Skin epidermis (tissue), 12 donors: ENCODE measurements at regions not wholly inside any gene's neighbourhood (a gene's known extent, or its start where the extent isn't known, plus 50 kb on each side); places are given as distances from the start of the nearest gene placed in this dataset.

Source experiments
- H3K27ac ChIP-seq, 21 experiments: fragments of 200-600 bp; sonication (generic) in 11 of 21; one replicate each; pipeline ENCODE4 v1.5.0; 2020; ENCODE audit warnings: mild to moderate bottlenecking in 3 of 21, inconsistent platforms in 2 of 21, moderate library complexity in 2 of 21
- H3K4me3 ChIP-seq, 7 experiments: fragments of 200-600 bp; sonication (generic) in 2 of 7; one replicate each; pipeline ENCODE4 v1.5.0; 2020; ENCODE audit warnings: inconsistent platforms in 2 of 7, mild to moderate bottlenecking in 2 of 7, moderate library complexity in 1 of 7

- H3K27ac ChIP-seq, result no peak overlapping the region
Measured at GRCh38 chr16:86816930-86817625, 238.7 kb downstream of the FOXL1 start.

GRCh38 chr16:86818671-86819532, 240.6 kb downstream of the FOXL1 start:
- Histone ChIP-seq H3K27ac (no peak overlapping the region), H3K4me3 (no peak overlapping the region)

More at GRCh38 chr16:86816930-86817625, 238.7 kb downstream of the FOXL1 start:
- H3K4me3 ChIP-seq, result no peak overlapping the region

GRCh38 chr16:86819533-86819892, 241.2 kb downstream of the FOXL1 start:
- H3K27ac ChIP-seq, result no peak overlapping the region
- no peak overlapping the region for H3K4me3 ChIP-seq

- Histone ChIP-seq H3K27ac (no peak overlapping the region), H3K4me3 (no peak overlapping the region)
Measured at GRCh38 chr16:86821895-86822294, 243.5 kb downstream of the FOXL1 start.

GRCh38 chr16:86823125-86823524, 244.8 kb downstream of the FOXL1 start:
- Histone ChIP-seq H3K4me3 (no peak overlapping the region), H3K27ac (no peak overlapping the region)

- Histone ChIP-seq H3K27ac (peak overlapping the region in 8 of 21 experiments; percentile 6 to 67 (median 30)), H3K4me3 (no peak overlapping the region)
Measured at GRCh38 chr16:86823888-86824671, 245.7 kb downstream of the FOXL1 start.

- Histone ChIP-seq H3K27ac (peak overlapping the region in 12 of 21 experiments; percentile 6 to 67 (median 30)), H3K4me3 (no peak overlapping the region)
Measured at GRCh38 chr16:86824751-86825296, 246.5 kb downstream of the FOXL1 start.

- Histone ChIP-seq H3K27ac (peak overlapping the region in 3 of 21 experiments; percentile 13 to 17 (median 15)), H3K4me3 (no peak overlapping the region)
Measured at GRCh38 chr16:86825631-86826030, 247.3 kb downstream of the FOXL1 start.

GRCh38 chr16:86826941-86827340, 248.6 kb downstream of the FOXL1 start:
- Histone ChIP-seq H3K4me3 (no peak overlapping the region), H3K27ac (no peak overlapping the region)

- no peak overlapping the region for H3K4me3 ChIP-seq
- H3K27ac ChIP-seq, result no peak overlapping the region
Measured at GRCh38 chr16:86827521-86827920, 249.2 kb downstream of the FOXL1 start.

GRCh38 chr16:86828202-86828601, 249.9 kb downstream of the FOXL1 start:
- Histone ChIP-seq H3K4me3 (no peak overlapping the region), H3K27ac (no peak overlapping the region)

GRCh38 chr16:86828653-86829052, 250.3 kb downstream of the FOXL1 start:
- Histone ChIP-seq H3K4me3 (no peak overlapping the region), H3K27ac (no peak overlapping the region)

- H3K4me3 ChIP-seq, result no peak overlapping the region
- no peak overlapping the region for H3K27ac ChIP-seq
Measured at GRCh38 chr16:86831366-86831765, 253.0 kb downstream of the FOXL1 start.

- Histone ChIP-seq H3K4me3 (no peak overlapping the region), H3K27ac (no peak overlapping the region)
Measured at GRCh38 chr16:86833136-86833535, 254.8 kb downstream of the FOXL1 start.

- Histone ChIP-seq H3K27ac (no peak overlapping the region), H3K4me3 (no peak overlapping the region)
Measured at GRCh38 chr16:86834451-86835035, 256.2 kb downstream of the FOXL1 start.

GRCh38 chr16:86835982-86836381, 257.6 kb downstream of the FOXL1 start:
- H3K27ac ChIP-seq, result no peak overlapping the region
- H3K4me3 ChIP-seq, result no peak overlapping the region

GRCh38 chr16:86836503-86837129, 258.3 kb downstream of the FOXL1 start:
- Histone ChIP-seq H3K4me3 (no peak overlapping the region), H3K27ac (no peak overlapping the region)

GRCh38 chr16:86843812-86844211, 265.5 kb downstream of the FOXL1 start:
- H3K27ac ChIP-seq, result no peak overlapping the region
- H3K4me3 ChIP-seq, result no peak overlapping the region

- Histone ChIP-seq H3K27ac (peak overlapping the region in 4 of 21 experiments; percentile 6 to 56 (median 42)), H3K4me3 (no peak overlapping the region)
Measured at GRCh38 chr16:86844695-86845094, 266.3 kb downstream of the FOXL1 start.
